ENCODE measurements at regions not wholly inside any gene's neighbourhood (a gene's known extent, or its start where the extent isn't known, plus 50 kb on each side); places are given as distances from the start of the nearest gene placed in this dataset.

- CTCF ChIA-PET: no interaction called here
Observed at GRCh38 chr14:66076176-66076575, 410.0 kb upstream of the CCDC196 start.

GRCh38 chr14:66078006-66078405, 408.2 kb upstream of the CCDC196 start:
- DNase-seq (ENCODE audit: low spot score): no peak
- TF ChIP-seq CTCF (conservative IDR thresholded peaks at IDR 0.05; ENCODE audit: low read depth, low read length): no peak
- no peak overlapping the region for H3K4me3 ChIP-seq (ENCODE audit: low read depth, low read length, poor library complexity, severe bottlenecking)
- H3K36me3 ChIP-seq (ENCODE audit: insufficient read depth, low read length, poor library complexity, severe bottlenecking): no peaks in the 10 kb centered on the region
- no peaks in the 10 kb centered on the region for H3K27me3 ChIP-seq (replicated peaks; ENCODE audit: insufficient read depth, low read depth, low read length, poor library complexity)
- no peaks in the 10 kb centered on the region for H3K4me1 ChIP-seq (ENCODE audit: insufficient read depth, low read length, poor library complexity, severe bottlenecking)
- POLR2A ChIA-PET (ENCODE audit: low non-redundant PET): no interaction called here
- H3K9me3 ChIP-seq (ENCODE audit: low read depth, low read length, poor library complexity, severe bottlenecking): no peaks in the 10 kb centered on the region
- CTCF ChIA-PET: no interaction called here
- no TSS peak for BruUV-seq (replicated peaks)
- no peak overlapping the region for H3K27ac ChIP-seq (ENCODE audit: low read depth, low read length, poor library complexity, severe bottlenecking)
- intact Hi-C loops (cut with micrococcal nuclease; ENCODE audit: unreplicated experiment): loop anchor here (10.0 kb wide), 1 partner anchor 243 kb away; no protein-coding TSS in a partner anchor

More at GRCh38 chr14:66076176-66076575, 410.0 kb upstream of the CCDC196 start:
- intact Hi-C loops (cut with micrococcal nuclease; ENCODE audit: unreplicated experiment): loop anchor here (10.0 kb wide), 1 partner anchor 241 kb away; no protein-coding TSS in a partner anchor
- H3K27ac ChIP-seq (ENCODE audit: low read depth, low read length, poor library complexity, severe bottlenecking): no peak overlapping the region
- no peak for TF ChIP-seq EZH2 (IDR thresholded peaks at IDR 0.05; ENCODE audit: borderline replicate concordance, low read depth, low read length, poor library complexity, severe bottlenecking)
- TF ChIP-seq CTCF (conservative IDR thresholded peaks at IDR 0.05; ENCODE audit: low read depth, low read length): no peak
- BruUV-seq (replicated peaks): no TSS peak
- H3K4me1 ChIP-seq (ENCODE audit: insufficient read depth, low read length, poor library complexity, severe bottlenecking): no peaks in the 10 kb centered on the region
- H3K4me3 ChIP-seq (ENCODE audit: low read depth, low read length, poor library complexity, severe bottlenecking): no peak overlapping the region
- no peak for DNase-seq (ENCODE audit: low spot score)
- no peaks in the 10 kb centered on the region for H3K36me3 ChIP-seq (ENCODE audit: insufficient read depth, low read length, poor library complexity, severe bottlenecking)
- no peaks in the 10 kb centered on the region for H3K9me3 ChIP-seq (ENCODE audit: low read depth, low read length, poor library complexity, severe bottlenecking)
- no peaks in the 10 kb centered on the region for H3K27me3 ChIP-seq (replicated peaks; ENCODE audit: insufficient read depth, low read depth, low read length, poor library complexity)
- POLR2A ChIA-PET (ENCODE audit: low non-redundant PET): no interaction called here

DNA sequence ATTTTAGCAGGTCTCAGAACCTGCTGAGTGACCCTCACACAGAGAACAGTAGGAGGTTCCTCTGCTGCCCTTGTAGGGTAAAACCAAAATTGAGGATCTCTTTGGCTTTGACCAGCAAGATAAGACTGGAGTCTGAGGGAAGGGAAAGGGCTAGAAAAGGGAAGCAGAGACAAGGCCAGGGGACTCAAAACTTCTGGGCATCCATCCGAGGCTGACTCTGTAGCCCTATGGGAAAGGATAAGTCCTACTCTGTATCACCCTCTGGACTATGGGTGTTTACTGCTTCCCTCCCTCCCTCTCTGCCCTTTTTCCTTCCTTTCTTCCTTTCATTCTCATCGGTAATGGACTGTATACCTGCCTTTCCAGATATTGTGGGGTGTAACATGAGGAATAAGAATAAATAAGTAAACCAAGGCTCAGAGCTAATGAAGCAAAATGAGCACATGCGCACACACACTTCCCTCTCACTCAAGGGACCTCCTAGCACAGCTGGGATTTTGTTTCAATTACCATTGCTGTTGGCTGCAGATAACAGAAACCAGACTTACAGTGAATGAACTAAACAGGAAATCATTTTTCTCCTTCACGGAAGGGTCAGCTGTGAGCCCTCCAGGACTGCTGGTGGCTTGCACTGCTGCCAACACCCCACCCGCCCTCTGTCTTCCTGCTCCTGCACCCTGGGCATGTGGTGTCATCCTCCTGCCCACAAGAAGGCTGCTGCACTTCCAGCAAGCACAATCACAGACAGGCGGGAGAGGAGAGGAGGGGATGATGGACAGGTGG, 404.4 kb upstream of the CCDC196 start:
- Histone ChIP-seq H3K4me1 (ENCODE audit: insufficient read depth, low read length, poor library complexity, severe bottlenecking) (peaks cover 2% of the 10 kb centered on the region), H3K27ac (ENCODE audit: low read depth, low read length, poor library complexity, severe bottlenecking) (no peak overlapping the region), H3K4me3 (ENCODE audit: low read depth, low read length, poor library complexity, severe bottlenecking) (no peak overlapping the region), H3K27me3 (replicated peaks; ENCODE audit: insufficient read depth, low read depth, low read length, poor library complexity) (no peaks in the 10 kb centered on the region), H3K36me3 (ENCODE audit: insufficient read depth, low read length, poor library complexity, severe bottlenecking) (no peaks in the 10 kb centered on the region), H3K9me3 (ENCODE audit: low read depth, low read length, poor library complexity, severe bottlenecking) (no peaks in the 10 kb centered on the region)
- TF ChIP-seq CTCF (conservative IDR thresholded peaks at IDR 0.05; ENCODE audit: low read depth, low read length) (no peak), EZH2 (IDR thresholded peaks at IDR 0.05; ENCODE audit: borderline replicate concordance, low read depth, low read length, poor library complexity, severe bottlenecking) (no peak)
- ChIA-PET CTCF (no interaction called here), POLR2A (ENCODE audit: low non-redundant PET) (no interaction called here)
- no TSS peak for BruUV-seq (replicated peaks)
- intact Hi-C loops (cut with micrococcal nuclease; ENCODE audit: unreplicated experiment): no loop called here
- no peak for DNase-seq (ENCODE audit: low spot score)
